Fibroblast of the aortic adventitia (primary cell): ENCODE measurements at regions not wholly inside any gene's neighbourhood (a gene's known extent, or its start where the extent isn't known, plus 50 kb on each side); places are given as distances from the start of the nearest gene placed in this dataset.

Experiments
- DNase-seq: peaks from one replicate; pipeline ENCODE4 v3.0.0-alpha.2; 2010; ENCODE audit warnings: low read depth
- H3K4me3 ChIP-seq: 2 replicates; pipeline ENCODE4 v1.5.1; 2011; ENCODE audit warnings: low read depth, mild to moderate bottlenecking, control low read depth, low read length, moderate library complexity
- CTCF ChIP-seq: IDR thresholded peaks from 2 replicates; pipeline ENCODE4 v1.5.1; 2011; ENCODE audit warnings: mild to moderate bottlenecking, low read length, control low read depth, inconsistent platforms; ENCODE audit not compliant: insufficient read depth

- no peak overlapping the region for H3K4me3 ChIP-seq
- TF ChIP-seq CTCF: no peak
- DNase-seq: no peak
These were observed 185.2 kb upstream of the RPS6KA3 start for GRCh38 chrX:20451929-20452328.

- no peak for DNase-seq
- no peak for TF ChIP-seq CTCF
These were observed 178.4 kb upstream of the RPS6KA3 start for GRCh38 chrX:20445109-20445508.

GRCh38 chrX:20442597-20442996, 175.9 kb upstream of the RPS6KA3 start:
- no peak overlapping the region for H3K4me3 ChIP-seq
- TF ChIP-seq CTCF: peak; percentile 61
- DNase-seq: peak; percentile 84

More at GRCh38 chrX:20445109-20445508, 178.4 kb upstream of the RPS6KA3 start:
- H3K4me3 ChIP-seq: no peak overlapping the region

- no peak for DNase-seq
- no peak for TF ChIP-seq CTCF
These were observed 174.4 kb upstream of the RPS6KA3 start for GRCh38 chrX:20441123-20441522.

GRCh38 chrX:20438871-20439526, 172.3 kb upstream of the RPS6KA3 start:
- no peak for TF ChIP-seq CTCF
- H3K4me3 ChIP-seq: no peak overlapping the region

More at GRCh38 chrX:20441123-20441522, 174.4 kb upstream of the RPS6KA3 start:
- H3K4me3 ChIP-seq: no peak overlapping the region

GRCh38 chrX:20437683-20438082, 171.0 kb upstream of the RPS6KA3 start:
- no peak for DNase-seq
- no peak for TF ChIP-seq CTCF
- no peak overlapping the region for H3K4me3 ChIP-seq

More at GRCh38 chrX:20438871-20439526, 172.3 kb upstream of the RPS6KA3 start:
- DNase-seq: no peak

- DNase-seq: no peak
- H3K4me3 ChIP-seq: no peak overlapping the region
- no peak for TF ChIP-seq CTCF
These were observed 169.2 kb upstream of the RPS6KA3 start for GRCh38 chrX:20435913-20436312.
